Fibroblast of the aortic adventitia (primary cell): ENCODE measurements at regions not wholly inside any gene's neighbourhood (a gene's known extent, or its start where the extent isn't known, plus 50 kb on each side); places are given as distances from the start of the nearest gene placed in this dataset.
"Not testable (repeated sequence)": the region's sequence is repeated elsewhere in the genome, so short reads cannot be mapped to it uniquely, and the experiment has no call there.

Experiments
- DNase-seq: peaks from one replicate; pipeline ENCODE4 v3.0.0-alpha.2; 2010; ENCODE audit warnings: low read depth
- H3K4me3 ChIP-seq: 2 replicates; pipeline ENCODE4 v1.5.1; 2011; ENCODE audit warnings: low read depth, mild to moderate bottlenecking, control low read depth, low read length, moderate library complexity
- CTCF ChIP-seq: IDR thresholded peaks from 2 replicates; pipeline ENCODE4 v1.5.1; 2011; ENCODE audit warnings: mild to moderate bottlenecking, low read length, control low read depth, inconsistent platforms; ENCODE audit not compliant: insufficient read depth

GRCh38 chr14:26286081-26286912 lies 311.5 kb downstream of the NOVA1 start:
- peak; percentile 62 for DNase-seq
- no peak for TF ChIP-seq CTCF

DNA sequence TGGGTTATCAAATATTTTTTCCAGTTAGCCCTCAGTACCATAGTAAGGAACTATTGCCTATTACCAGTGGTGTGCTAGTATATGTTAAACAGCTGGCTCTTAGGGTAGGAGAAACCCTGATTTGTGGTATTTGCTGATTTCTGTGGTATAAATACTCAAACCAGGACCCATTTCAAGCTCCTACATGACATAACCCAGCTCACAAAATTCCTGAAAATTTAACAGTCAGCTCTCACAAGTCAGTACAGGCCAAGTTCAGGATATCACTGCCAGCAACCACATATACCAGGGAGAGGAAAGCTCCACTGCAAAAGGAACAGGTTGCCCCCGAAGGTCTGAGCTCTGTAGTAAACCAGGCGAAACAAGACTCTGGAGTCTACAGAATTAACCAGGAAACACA lies 315.3 kb downstream of the NOVA1 start:
- DNase-seq = peak; percentile 40
- no peak overlapping the region for H3K4me3 ChIP-seq
- TF ChIP-seq CTCF = no peak

More at GRCh38 chr14:26286081-26286912, 311.5 kb downstream of the NOVA1 start:
- H3K4me3 ChIP-seq = no peak overlapping the region

GRCh38 chr14:26282011-26282410 lies 315.8 kb downstream of the NOVA1 start:
- H3K4me3 ChIP-seq = not testable (repeated sequence)
- peak; percentile 8 for DNase-seq

DNA sequence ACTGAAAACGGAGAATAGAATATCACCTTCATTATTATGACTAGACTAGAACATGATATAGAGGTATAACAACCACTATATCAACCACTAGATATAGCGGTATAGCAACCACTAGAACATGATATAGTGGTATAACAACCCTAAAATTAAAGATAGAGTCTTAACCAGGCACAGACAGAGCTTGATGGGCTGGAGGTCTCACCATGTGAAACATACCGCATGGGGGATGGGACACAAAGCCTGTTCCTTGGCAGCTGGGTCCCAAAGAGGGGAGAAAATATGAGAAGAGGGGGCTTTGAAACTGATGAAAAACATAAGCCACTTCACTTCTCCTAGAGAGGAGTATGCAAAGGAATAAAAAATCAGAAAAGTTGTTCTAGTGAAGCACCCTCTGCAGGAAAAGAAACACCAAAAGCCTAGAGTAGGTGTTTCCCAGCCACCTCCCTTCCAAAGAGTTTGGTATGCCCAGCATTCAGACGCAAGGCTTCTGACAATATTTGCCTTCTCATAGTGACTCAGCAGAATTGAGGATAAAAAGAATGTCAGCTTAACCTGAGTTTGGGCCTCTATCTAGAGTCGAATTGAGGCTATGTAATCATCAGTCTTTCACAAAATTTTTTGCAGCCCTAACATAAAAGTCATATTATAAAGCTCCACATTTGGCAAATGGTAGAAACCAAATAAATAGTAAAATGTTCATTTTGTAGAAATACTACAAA lies 316.4 kb downstream of the NOVA1 start:
- DNase-seq = peak; percentile 96
- TF ChIP-seq CTCF = peak; percentile 7
- H3K4me3 ChIP-seq = no peak overlapping the region

DNA sequence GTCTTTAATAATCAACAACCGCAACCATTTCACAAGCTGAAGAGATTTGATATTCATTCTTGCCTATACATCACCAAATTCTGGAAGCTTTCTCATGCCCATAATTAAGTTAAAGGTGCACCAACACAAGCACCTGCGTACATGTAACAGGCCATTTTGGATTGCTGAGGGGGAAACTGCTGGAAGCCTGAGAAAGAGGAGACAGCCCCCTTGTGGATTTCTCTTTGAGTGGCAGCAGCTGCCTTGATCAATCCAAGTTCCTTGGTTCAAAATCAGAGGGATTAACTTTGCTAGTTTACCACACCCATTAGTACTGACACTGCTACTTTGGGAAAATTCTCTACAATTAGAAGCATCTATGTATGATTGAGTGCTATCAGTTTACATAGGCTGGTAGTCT lies 321.1 kb downstream of the NOVA1 start:
- DNase-seq = no peak
- H3K4me3 ChIP-seq = no peak overlapping the region
- TF ChIP-seq CTCF = no peak

GRCh38 chr14:26265170-26265685 lies 332.6 kb downstream of the NOVA1 start:
- TF ChIP-seq CTCF = no peak
- no peak overlapping the region for H3K4me3 ChIP-seq
- no peak for DNase-seq
